HL-60 (cell line): ENCODE measurements at regions not wholly inside any gene's neighbourhood (a gene's known extent, or its start where the extent isn't known, plus 50 kb on each side); places are given as distances from the start of the nearest gene placed in this dataset.

ENCODE experiments used
- DNase-seq, 2 experiments: peaks; one replicate each; pipeline ENCODE4 v3.0.0-alpha.2; 2010 to 2020; ENCODE audit warnings: low read depth in 1 of 2, low spot score in 1 of 2
- H3K27ac ChIP-seq: fragments of 250-450 bp; sonication (Bioruptor Pico); replicated peaks from 2 replicates; pipeline ENCODE4 v1.5.1; 2020; ENCODE audit warnings: mild to moderate bottlenecking, moderate library complexity
- H3K27me3 ChIP-seq: fragments of 250-450 bp; sonication (Bioruptor Pico); 2 replicates; pipeline ENCODE4 v1.5.1; 2021; ENCODE audit warnings: mild to moderate bottlenecking, moderate library complexity; ENCODE audit not compliant: insufficient read depth, poor library complexity, severe bottlenecking
- H3K4me3 ChIP-seq: replicated peaks from 2 replicates; pipeline ENCODE4 v1.5.1; 2011; ENCODE audit warnings: mild to moderate bottlenecking, control low read depth, low read length; ENCODE audit not compliant: insufficient read depth
- CTCF ChIP-seq: IDR thresholded peaks from one replicate; pipeline ENCODE4 v1.5.1; 2011; ENCODE audit warnings: low read length, control low read depth, inconsistent platforms; ENCODE audit not compliant: insufficient read depth
- GABPA ChIP-seq: IDR thresholded peaks from 2 replicates; pipeline ENCODE4 v1.6.1; 2012; ENCODE audit warnings: low read depth
- POLR2AphosphoS5 ChIP-seq: IDR thresholded peaks from 2 replicates; pipeline ENCODE4 v1.6.1; 2012; ENCODE audit warnings: low read depth
- SPI1 ChIP-seq: IDR thresholded peaks from 2 replicates; pipeline ENCODE4 v1.6.1; 2012; ENCODE audit warnings: low read depth, mild to moderate bottlenecking, borderline replicate concordance
- TF ChIP-seq, protein P1 (sequence below): IDR thresholded peaks from 2 replicates; pipeline ENCODE4 v1.6.1; 2012; ENCODE audit warnings: low read depth; ENCODE audit not compliant: insufficient replicate concordance

DNA sequence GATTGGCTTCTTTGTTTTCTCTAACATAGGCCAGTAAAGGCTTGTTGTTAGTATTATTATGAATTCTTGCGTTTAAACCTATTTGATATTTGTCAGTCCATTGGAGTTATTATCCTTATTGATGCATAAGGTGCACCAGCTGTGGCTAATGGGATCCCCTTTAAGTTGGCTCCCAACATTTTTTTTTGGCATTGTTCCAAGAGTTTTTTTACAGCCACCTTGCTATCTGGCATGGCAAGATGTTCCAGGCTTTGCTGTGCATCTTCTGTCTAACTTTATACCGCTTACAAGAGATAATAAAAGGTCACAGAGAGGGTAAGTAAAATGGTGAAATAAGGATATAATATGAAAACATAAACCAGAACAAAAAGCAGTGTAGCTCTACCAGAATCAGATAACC, 157.5 kb upstream of the TACR1 start:
- no peak overlapping the region for H3K27ac ChIP-seq
- H3K4me3 ChIP-seq: no peak overlapping the region
- TF ChIP-seq POLR2AphosphoS5 (no peak), SPI1 (no peak), CTCF (no peak), GABPA (no peak)
- TF ChIP-seq, protein P1, sequence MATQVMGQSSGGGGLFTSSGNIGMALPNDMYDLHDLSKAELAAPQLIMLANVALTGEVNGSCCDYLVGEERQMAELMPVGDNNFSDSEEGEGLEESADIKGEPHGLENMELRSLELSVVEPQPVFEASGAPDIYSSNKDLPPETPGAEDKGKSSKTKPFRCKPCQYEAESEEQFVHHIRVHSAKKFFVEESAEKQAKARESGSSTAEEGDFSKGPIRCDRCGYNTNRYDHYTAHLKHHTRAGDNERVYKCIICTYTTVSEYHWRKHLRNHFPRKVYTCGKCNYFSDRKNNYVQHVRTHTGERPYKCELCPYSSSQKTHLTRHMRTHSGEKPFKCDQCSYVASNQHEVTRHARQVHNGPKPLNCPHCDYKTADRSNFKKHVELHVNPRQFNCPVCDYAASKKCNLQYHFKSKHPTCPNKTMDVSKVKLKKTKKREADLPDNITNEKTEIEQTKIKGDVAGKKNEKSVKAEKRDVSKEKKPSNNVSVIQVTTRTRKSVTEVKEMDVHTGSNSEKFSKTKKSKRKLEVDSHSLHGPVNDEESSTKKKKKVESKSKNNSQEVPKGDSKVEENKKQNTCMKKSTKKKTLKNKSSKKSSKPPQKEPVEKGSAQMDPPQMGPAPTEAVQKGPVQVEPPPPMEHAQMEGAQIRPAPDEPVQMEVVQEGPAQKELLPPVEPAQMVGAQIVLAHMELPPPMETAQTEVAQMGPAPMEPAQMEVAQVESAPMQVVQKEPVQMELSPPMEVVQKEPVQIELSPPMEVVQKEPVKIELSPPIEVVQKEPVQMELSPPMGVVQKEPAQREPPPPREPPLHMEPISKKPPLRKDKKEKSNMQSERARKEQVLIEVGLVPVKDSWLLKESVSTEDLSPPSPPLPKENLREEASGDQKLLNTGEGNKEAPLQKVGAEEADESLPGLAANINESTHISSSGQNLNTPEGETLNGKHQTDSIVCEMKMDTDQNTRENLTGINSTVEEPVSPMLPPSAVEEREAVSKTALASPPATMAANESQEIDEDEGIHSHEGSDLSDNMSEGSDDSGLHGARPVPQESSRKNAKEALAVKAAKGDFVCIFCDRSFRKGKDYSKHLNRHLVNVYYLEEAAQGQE: no peak
- DNase-seq: no peak
- peaks cover 2% of the 10 kb centered on the region for H3K27me3 ChIP-seq

DNA sequence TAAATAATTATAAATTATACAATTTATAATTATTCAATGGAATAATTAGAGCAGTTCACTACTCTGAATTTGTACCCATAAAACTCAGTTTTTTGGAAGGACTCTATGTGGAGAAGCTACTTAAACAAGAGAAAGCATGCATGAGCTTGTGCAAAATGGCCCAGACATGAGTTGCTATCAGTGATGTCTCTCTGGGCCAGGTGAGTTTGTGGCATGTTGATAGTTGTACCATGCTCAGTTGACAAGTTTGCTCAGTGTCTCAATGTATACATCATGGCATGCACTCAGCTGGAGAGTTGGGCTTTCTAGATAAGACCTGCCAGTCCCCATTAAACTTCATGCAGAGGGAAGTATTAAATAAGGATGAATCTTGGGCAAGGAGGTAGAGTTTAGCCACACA, 153.8 kb upstream of the TACR1 start:
- no peak for DNase-seq
- TF ChIP-seq SPI1: no peak
- TF ChIP-seq, protein P1: no peak
- no peak for TF ChIP-seq CTCF
- no peak for TF ChIP-seq POLR2AphosphoS5
- no peak for TF ChIP-seq GABPA
- Histone ChIP-seq H3K27me3 (peaks cover 3% of the 10 kb centered on the region), H3K27ac (no peak overlapping the region), H3K4me3 (no peak overlapping the region)

- H3K27ac ChIP-seq: no peak overlapping the region
- DNase-seq: no peak
- TF ChIP-seq GABPA: no peak
- TF ChIP-seq POLR2AphosphoS5: no peak
- no peak for TF ChIP-seq CTCF
- TF ChIP-seq, protein P1: no peak
- TF ChIP-seq SPI1: no peak
- peaks cover 3% of the 10 kb centered on the region for H3K27me3 ChIP-seq
- no peak overlapping the region for H3K4me3 ChIP-seq
Measured at GRCh38 chr2:75348307-75348706, 149.0 kb upstream of the TACR1 start.
